Fibroblast of lung (primary cell): ENCODE measurements at regions not wholly inside any gene's neighbourhood (a gene's known extent, or its start where the extent isn't known, plus 50 kb on each side); places are given as distances from the start of the nearest gene placed in this dataset.

ENCODE experiments used
- CTCF ChIP-seq, 2 donors: IDR thresholded peaks in 1 of 2; conservative IDR thresholded peaks in 1 of 2; 1 replicate in 1 of 2; 2 replicates in 1 of 2; pipeline ENCODE4 v1.5.1; 2011 to 2012; ENCODE audit warnings: low read length in 2 of 2, control low read depth in 1 of 2, inconsistent platforms in 1 of 2, low read depth in 1 of 2, mild to moderate bottlenecking in 1 of 2
- EZH2 ChIP-seq: IDR thresholded peaks from 2 replicates; pipeline ENCODE4 v1.5.1; 2012; ENCODE audit warnings: low read length, control low read depth, mild to moderate bottlenecking; ENCODE audit errors: missing control alignments

- TF ChIP-seq CTCF (conservative IDR thresholded peaks at IDR 0.05 in 1 of 2, IDR thresholded peaks at IDR 0.05 in 1 of 2; ENCODE audit: low read depth in 1 of 2, low read length in 2 of 2), result no peak
- TF ChIP-seq EZH2, result no peak
These were observed 466.3 kb upstream of the POM121L12 start for GRCh38 chr7:52569151-52569550.
